Parathyroid adenoma (tissue), 2 donors: ENCODE measurements at regions not wholly inside any gene's neighbourhood (a gene's known extent, or its start where the extent isn't known, plus 50 kb on each side); places are given as distances from the start of the nearest gene placed in this dataset.

Experiments
- H2AFZ ChIP-seq: fragments of 300-600 bp; sonication (generic); one replicate; pipeline ENCODE4 v1.7.0; 2017; ENCODE audit warnings: antibody characterized with exemption, mild to moderate bottlenecking
- H3K27ac ChIP-seq: fragments of 300-600 bp; sonication (generic); one replicate; pipeline ENCODE4 v1.7.0; 2017
- H3K27me3 ChIP-seq: fragments of 300-600 bp; sonication (generic); one replicate; pipeline ENCODE4 v1.7.0; 2017; ENCODE audit warnings: low read length; ENCODE audit not compliant: control insufficient read depth, insufficient read depth
- H3K36me3 ChIP-seq: fragments of 300-600 bp; sonication (generic); one replicate; pipeline ENCODE4 v1.7.0; 2017; ENCODE audit warnings: low read length; ENCODE audit not compliant: control insufficient read depth, insufficient read depth
- H3K4me1 ChIP-seq: fragments of 300-600 bp; sonication (generic); one replicate; pipeline ENCODE4 v1.7.0; 2017; ENCODE audit warnings: control low read depth
- H3K4me2 ChIP-seq: fragments of 300-600 bp; sonication (generic); one replicate; pipeline ENCODE4 v1.7.0; 2017; ENCODE audit warnings: low read length
- H3K4me3 ChIP-seq: fragments of 300-600 bp; sonication (generic); one replicate; pipeline ENCODE4 v1.7.0; 2017; ENCODE audit warnings: low read depth, low read length
- H3K79me2 ChIP-seq: fragments of 300-600 bp; sonication (generic); one replicate; pipeline ENCODE4 v1.7.0; 2017; ENCODE audit warnings: control low read depth
- H3K9ac ChIP-seq: fragments of 300-600 bp; sonication (generic); one replicate; pipeline ENCODE4 v1.7.0; 2017; ENCODE audit warnings: mild to moderate bottlenecking
- H3K9me3 ChIP-seq: fragments of 300-600 bp; sonication (generic); one replicate; pipeline ENCODE4 v1.7.0; 2017; ENCODE audit warnings: low read length; ENCODE audit not compliant: control insufficient read depth
- CTCF ChIP-seq: fragments of 300-600 bp; sonication (generic); IDR thresholded peaks from one replicate; pipeline ENCODE4 v1.7.0; 2017; ENCODE audit warnings: antibody characterized with exemption, mild to moderate bottlenecking
- donor health status: primary hyperparathyroidism.

DNA sequence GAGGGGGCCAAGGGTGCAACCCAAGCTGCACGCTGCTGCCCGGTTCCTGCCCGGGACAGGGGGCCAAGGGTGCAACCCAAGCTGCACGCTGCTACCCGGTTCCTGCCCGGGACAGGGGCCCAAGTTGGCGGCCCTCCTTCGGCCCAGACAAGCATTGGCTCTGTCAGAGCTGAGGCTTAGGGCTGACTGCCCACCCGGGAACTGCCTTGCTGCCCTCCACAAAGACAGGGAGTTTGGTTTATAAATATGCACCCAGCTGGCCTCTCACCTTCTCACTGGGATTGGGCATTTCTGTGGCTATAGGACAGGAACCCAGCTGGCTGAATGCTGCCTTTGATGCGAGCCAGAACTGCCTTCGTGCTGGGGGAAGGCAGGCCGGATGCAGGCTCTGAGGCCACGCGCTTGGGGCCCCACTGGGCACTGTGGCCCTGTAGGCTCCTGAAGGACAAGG lies 105.7 kb downstream of the IRX5 start:
- H3K4me3 ChIP-seq = no peak overlapping the region
- no peak overlapping the region for H3K4me2 ChIP-seq
- H3K27ac ChIP-seq = no peak overlapping the region
- H2AFZ ChIP-seq = no peak overlapping the region
- H3K9me3 ChIP-seq = no peaks in the 10 kb centered on the region
- no peaks in the 10 kb centered on the region for H3K36me3 ChIP-seq
- TF ChIP-seq CTCF = no peak
- H3K9ac ChIP-seq = no peak overlapping the region
- H3K4me1 ChIP-seq = no peaks in the 10 kb centered on the region
- H3K79me2 ChIP-seq = no peaks in the 10 kb centered on the region
- no peaks in the 10 kb centered on the region for H3K27me3 ChIP-seq

DNA sequence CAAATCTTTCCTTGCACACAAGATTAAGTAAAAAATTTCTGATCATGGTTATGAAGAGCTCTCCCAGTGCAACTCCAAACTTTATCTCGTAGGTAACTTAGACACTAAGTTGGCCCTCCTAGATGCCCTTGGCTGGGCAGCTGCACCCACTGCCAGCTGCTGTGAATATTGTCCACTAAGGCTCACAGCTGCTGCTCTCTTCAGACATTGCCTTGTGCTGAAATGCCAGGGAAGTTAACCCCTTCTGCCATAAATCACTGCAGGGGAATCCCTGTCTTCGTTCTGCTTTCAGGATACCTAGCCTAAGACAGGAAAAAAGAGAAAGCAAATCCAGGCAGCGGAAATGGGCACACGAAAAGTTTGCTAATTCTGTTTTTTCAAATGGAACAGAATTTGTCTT lies 106.4 kb downstream of the IRX5 start:
- TF ChIP-seq CTCF = no peak
- H3K27ac ChIP-seq = no peak overlapping the region
- H3K36me3 ChIP-seq = no peaks in the 10 kb centered on the region
- no peak overlapping the region for H3K4me3 ChIP-seq
- H2AFZ ChIP-seq = no peak overlapping the region
- no peaks in the 10 kb centered on the region for H3K79me2 ChIP-seq
- no peaks in the 10 kb centered on the region for H3K9me3 ChIP-seq
- H3K27me3 ChIP-seq = no peaks in the 10 kb centered on the region
- no peaks in the 10 kb centered on the region for H3K4me1 ChIP-seq
- H3K4me2 ChIP-seq = no peak overlapping the region
- no peak overlapping the region for H3K9ac ChIP-seq

GRCh38 chr16:55037966-55038365 lies 107.3 kb downstream of the IRX5 start:
- Histone ChIP-seq H3K9ac (no peak overlapping the region), H3K9me3 (no peaks in the 10 kb centered on the region), H3K27ac (no peak overlapping the region), H3K79me2 (no peaks in the 10 kb centered on the region), H3K27me3 (no peaks in the 10 kb centered on the region), H2AFZ (no peak overlapping the region), H3K36me3 (no peaks in the 10 kb centered on the region), H3K4me3 (no peak overlapping the region), H3K4me1 (no peaks in the 10 kb centered on the region), H3K4me2 (peak overlapping the region; percentile 12)
- no peak for TF ChIP-seq CTCF

DNA sequence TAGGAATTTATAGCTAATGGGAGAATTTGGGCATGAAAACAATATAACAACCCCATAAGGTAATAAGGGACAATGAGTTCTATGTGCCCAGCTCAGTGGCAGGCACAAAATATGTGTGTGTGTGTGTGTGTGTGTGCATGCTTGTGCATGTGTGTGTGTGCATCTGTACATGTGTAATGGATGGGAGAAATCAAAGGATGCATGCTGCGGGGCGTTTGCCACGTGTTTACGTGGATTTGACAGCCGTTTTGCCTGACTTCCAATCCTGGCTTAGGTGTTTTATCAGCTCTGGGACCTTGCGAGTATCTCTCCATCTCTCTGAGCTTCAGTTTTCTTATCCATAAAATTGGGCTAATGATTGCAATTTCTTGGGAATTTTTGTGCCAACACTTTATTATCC lies 108.4 kb downstream of the IRX5 start:
- no peak for TF ChIP-seq CTCF
- H3K4me2 ChIP-seq = no peak overlapping the region

GRCh38 chr16:55039511-55039910 lies 108.8 kb downstream of the IRX5 start:
- Histone ChIP-seq H3K79me2 (no peaks in the 10 kb centered on the region), H3K27me3 (no peaks in the 10 kb centered on the region), H2AFZ (no peak overlapping the region), H3K9me3 (no peaks in the 10 kb centered on the region), H3K27ac (no peak overlapping the region), H3K4me1 (no peaks in the 10 kb centered on the region), H3K36me3 (no peaks in the 10 kb centered on the region), H3K9ac (no peak overlapping the region), H3K4me2 (no peak overlapping the region), H3K4me3 (no peak overlapping the region)
- TF ChIP-seq CTCF = no peak

More for the DNA sequence above, 108.4 kb downstream of the IRX5 start:
- Histone ChIP-seq H3K36me3 (no peaks in the 10 kb centered on the region), H3K9ac (no peak overlapping the region), H2AFZ (no peak overlapping the region), H3K27ac (no peak overlapping the region), H3K79me2 (no peaks in the 10 kb centered on the region), H3K27me3 (no peaks in the 10 kb centered on the region), H3K9me3 (no peaks in the 10 kb centered on the region), H3K4me1 (no peaks in the 10 kb centered on the region), H3K4me3 (no peak overlapping the region)
